ENCODE measurements at regions not wholly inside any gene's neighbourhood (a gene's known extent, or its start where the extent isn't known, plus 50 kb on each side); places are given as distances from the start of the nearest gene placed in this dataset.

- TF ChIP-seq EZH2phosphoT487 (IDR thresholded peaks at IDR 0.05; ENCODE audit: borderline replicate concordance) (no peak), ZNF274 (IDR thresholded peaks at IDR 0.05; ENCODE audit: low read depth, low read length) (no peak), FOSL1 (IDR thresholded peaks at IDR 0.05; ENCODE audit: low read depth) (no peak), MAX (IDR thresholded peaks at IDR 0.05) (no peak), SIN3A (IDR thresholded peaks at IDR 0.05; ENCODE audit: low read depth) (no peak), SRF (IDR thresholded peaks at IDR 0.05; ENCODE audit: low read depth) (no peak)
Observed at GRCh38 chr4:33626221-33626620, 2618.1 kb downstream of the ARAP2 start (continued).

GRCh38 chr4:33628296-33628695, 2616.0 kb downstream of the ARAP2 start:
- no peak overlapping the region for H3K9ac ChIP-seq (ENCODE audit: low read length)
- H3K4me2 ChIP-seq (ENCODE audit: low read length), result no peak overlapping the region
- no peaks in the 10 kb centered on the region for H3K4me1 ChIP-seq (ENCODE audit: control insufficient read depth in 1 of 2, insufficient read depth in 2 of 2, low read length in 2 of 2)
- H3K36me3 ChIP-seq (ENCODE audit: control insufficient read depth in 1 of 2, insufficient read depth in 2 of 2, low read length in 2 of 2), result no peaks in the 10 kb centered on the region
- TF ChIP-seq EGR1 (IDR thresholded peaks at IDR 0.05; ENCODE audit: low read depth) (no peak), EZH2phosphoT487 (IDR thresholded peaks at IDR 0.05; ENCODE audit: borderline replicate concordance) (no peak), ZBTB33 (IDR thresholded peaks at IDR 0.05; ENCODE audit: extremely low read depth, insufficient replicate concordance, low read length) (no peak), CEBPB (IDR thresholded peaks at IDR 0.05; ENCODE audit: low read depth) (no peak), SRF (IDR thresholded peaks at IDR 0.05; ENCODE audit: low read depth) (no peak), REST (IDR thresholded peaks at IDR 0.05; ENCODE audit: low read depth) (no peak)
- H3K27ac ChIP-seq (ENCODE audit: low read depth, low read length), result no peak overlapping the region
- ChIA-PET RAD21 (ENCODE audit: low non-redundant PET in 1 of 2, low total read pairs in 2 of 2, uncharacterized antibody in 2 of 2, unreplicated experiment in 2 of 2) (no interaction called here), POLR2A (no interaction called here), CTCF (no interaction called here)
- ATAC-seq, result no peak
- intact Hi-C loops (cut with micrococcal nuclease), result no loop called here
- no peaks in the 10 kb centered on the region for H3K9me3 ChIP-seq (ENCODE audit: control insufficient read depth in 1 of 2, insufficient read depth in 1 of 2, low read depth in 1 of 2, low read length in 2 of 2)
- no peaks in the 10 kb centered on the region for H3K9me2 ChIP-seq (ENCODE audit: insufficient read depth)
- BruUV-seq (replicated peaks), result no TSS peak
- no peaks in the 10 kb centered on the region for H4K20me1 ChIP-seq (ENCODE audit: insufficient read depth)
- DNase-seq (ENCODE audit: low read depth, low spot score), result no peak
- no peaks in the 10 kb centered on the region for H3K27me3 ChIP-seq (ENCODE audit: insufficient read depth, low read length)
- H3K79me2 ChIP-seq (ENCODE audit: insufficient read depth, low read length), result no peaks in the 10 kb centered on the region
- no peak overlapping the region for H3K4me3 ChIP-seq (replicated peaks in 1 of 2; ENCODE audit: low read depth in 1 of 2, low read length in 2 of 2)
- no peak overlapping the region for H2AFZ ChIP-seq (ENCODE audit: low read depth, low read length, poor library complexity, severe bottlenecking)

All from HCT116 (cell line).